GM21381 (cell line): ENCODE measurements at regions not wholly inside any gene's neighbourhood (a gene's known extent, or its start where the extent isn't known, plus 50 kb on each side); places are given as distances from the start of the nearest gene placed in this dataset.
"Not testable (repeated sequence)": the region's sequence is repeated elsewhere in the genome, so short reads cannot be mapped to it uniquely, and the experiment has no call there.

Experiments
- ATAC-seq: cut with Tn5 transposase; IDR thresholded peaks from one replicate; pipeline ENCODE4 v1.9.1; 2021; ENCODE audit warnings: mild to moderate bottlenecking, moderate library complexity; ENCODE audit not compliant: unreplicated experiment

DNA sequence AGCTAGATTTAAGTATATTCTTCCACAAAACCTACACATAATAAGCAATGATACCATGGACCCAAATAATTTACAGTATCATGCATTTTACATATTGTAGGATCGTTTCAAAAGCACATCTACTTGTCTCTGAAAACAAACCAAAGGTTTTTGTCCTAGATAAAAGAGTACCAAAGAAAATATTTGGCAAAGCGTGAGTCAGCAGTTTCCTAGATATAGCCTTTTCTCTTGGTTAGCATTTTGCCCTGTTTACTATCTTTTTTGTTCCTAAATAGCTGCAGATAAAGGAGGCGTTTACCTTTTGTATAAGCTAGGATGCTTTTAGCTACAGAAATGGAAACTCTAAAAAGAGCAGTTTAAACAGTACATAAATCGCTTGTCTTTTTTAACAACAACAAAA, 305.8 kb upstream of the GULP1 start:
- no peak for ATAC-seq

DNA sequence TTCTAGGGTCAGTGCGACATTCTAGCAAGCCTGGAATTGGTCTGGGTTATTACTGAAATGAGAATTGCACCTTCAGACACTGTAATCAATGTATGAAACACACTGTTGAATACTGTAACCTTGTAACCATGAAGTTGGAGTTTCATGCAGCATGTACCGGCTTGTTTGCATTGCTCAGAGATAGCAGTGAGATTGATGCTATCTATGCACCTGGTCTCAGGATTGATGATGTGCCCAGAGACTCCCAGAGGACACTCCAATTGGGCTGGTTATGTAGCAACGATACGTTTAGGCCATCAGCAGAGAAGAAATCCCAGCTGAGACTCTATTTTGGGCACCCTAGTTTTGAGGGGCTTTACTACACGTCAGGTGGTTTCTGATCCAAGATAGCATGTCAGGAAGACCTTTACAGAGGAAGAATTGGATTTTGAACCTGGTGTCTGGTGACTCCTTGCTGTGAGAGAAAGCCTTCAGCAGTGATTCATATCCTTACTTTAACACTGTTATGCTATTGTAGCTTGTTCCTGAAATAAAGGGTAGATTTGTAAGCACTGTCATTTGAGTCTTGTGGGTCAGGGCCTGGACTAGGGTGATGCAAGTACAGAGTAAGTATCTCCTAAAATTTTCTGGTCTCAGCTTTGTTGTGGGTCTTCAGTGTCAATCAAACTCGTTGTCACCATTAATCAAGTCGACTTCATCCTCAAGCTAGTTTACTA, 305.1 kb upstream of the GULP1 start:
- ATAC-seq, result no peak

DNA sequence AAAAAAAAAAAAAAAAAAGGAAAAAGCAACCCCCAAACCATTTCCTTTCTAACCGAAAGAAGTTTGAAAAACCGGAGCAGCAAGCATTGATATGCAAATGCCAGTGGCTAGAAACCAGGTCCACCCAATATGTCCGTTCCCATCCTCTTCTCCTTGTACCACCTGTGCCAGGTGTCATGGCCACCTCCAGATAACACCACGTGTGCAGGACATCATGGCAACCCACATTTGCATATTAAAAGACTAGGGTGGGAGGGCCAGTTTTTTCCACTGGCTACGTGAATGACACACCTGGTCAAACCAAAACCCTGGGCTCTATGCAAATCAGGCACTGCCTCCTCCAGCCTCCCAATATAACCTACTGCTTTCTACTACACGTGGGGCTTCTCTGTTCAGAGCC, 303.3 kb upstream of the GULP1 start:
- no peak for ATAC-seq

DNA sequence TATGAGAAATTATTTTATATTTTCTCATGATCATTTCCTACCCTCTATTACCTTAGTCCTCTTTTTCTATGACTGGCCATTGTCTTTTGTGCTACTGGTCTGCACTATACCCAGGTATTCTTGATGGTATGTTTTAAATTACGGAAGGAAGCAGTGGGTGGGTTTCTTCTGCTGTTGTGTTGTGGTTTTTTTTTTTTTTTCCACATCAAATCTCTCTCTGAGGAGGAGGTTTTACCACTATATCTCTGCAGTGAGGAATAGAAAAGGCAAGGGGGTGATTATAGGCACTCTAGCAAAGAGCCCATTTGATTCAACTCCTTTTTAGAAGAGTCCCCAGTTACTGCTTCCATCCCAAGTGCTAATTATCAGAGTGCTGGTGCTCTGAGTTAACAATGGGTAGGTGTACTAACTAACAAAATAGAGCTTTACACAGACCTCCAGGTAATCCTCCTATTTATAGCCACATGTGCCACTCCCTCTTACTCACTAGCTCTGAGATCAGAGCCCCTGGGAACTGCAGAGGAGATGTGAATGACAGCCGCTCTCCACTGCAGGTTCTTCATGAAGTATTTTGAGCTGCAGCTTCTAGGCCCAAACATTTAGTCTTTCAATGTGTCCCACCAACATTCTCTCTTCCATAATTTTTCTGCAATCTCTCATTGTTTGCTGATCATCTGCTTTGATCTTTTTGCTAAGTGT, 301.6 kb upstream of the GULP1 start:
- no peak for ATAC-seq

DNA sequence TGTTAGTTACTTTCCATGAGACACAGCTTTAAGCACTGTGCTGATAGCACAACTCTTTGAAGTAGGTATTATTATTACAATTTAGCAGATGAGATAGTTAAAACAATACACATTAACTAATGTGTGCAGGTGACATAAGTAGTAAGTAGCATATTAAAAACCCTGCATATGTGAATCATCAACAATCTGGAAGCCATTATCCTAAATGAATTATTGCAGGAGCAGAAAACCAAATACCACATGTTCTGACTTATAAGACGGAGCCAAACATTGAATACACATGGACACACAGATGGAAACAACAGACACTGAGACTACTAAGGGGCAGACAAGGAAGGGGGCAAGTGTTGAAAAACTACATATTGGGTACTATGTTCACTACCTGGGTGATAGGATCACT, 300.3 kb upstream of the GULP1 start:
- ATAC-seq, result no peak

DNA sequence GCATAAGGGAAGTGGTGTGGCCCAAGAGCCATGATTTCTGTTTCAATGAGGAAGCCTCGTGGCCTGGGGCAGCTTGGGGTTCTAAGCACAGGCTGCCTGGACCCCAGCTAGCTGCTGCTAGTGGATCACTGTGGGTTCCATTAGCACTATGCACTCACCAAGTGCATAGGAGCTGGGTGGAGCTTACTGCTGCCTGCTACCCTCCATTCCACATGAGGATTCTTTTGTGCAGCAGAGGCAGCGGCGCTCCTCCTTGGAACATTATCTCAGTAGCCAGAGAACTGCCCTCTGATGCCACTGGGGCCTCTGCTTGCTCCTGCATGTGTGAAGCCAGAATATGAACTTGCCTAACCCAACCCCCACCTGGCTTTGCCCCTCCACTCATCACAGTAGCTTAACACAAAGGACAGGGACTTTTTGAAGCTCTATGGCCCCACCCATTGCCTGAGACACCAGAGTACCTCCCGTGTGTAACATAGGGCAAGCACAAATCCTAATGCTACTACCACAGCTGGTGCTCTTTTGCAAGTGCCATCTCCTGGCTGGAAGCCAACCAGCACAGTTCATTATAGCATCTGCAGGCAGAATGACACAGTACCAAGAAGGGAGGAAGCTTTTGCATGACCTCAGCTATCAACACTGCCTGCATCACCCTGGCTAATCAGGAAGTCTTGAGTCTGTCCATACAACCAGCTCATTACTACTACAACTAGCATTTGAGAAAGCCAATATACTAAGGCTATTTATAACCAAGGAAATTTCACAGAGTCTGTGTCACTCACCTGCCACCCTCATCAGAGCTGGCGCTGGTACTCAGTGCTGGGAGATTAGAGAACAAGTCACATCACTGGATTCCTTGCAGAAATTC, 297.0 kb upstream of the GULP1 start:
- ATAC-seq, result no peak

DNA sequence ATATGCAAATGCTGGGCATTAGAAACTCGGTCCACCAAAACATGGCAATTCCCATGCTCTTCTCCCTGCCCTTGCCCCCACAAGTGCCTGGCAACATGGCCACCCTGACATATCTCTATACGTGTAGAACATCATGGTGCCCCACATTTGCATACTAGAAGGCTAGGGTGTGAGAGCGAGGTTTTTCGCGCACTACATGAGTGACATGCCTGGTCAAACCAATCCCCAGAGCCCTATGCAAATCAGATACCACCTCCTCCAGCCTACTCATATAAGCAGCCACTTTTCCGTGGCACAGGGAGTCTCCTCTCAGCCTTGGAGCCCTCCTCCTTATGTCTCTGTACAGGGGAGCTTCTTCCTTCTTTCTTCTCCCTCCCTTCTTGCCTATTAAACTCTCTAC, 296.1 kb upstream of the GULP1 start:
- no peak for ATAC-seq

DNA sequence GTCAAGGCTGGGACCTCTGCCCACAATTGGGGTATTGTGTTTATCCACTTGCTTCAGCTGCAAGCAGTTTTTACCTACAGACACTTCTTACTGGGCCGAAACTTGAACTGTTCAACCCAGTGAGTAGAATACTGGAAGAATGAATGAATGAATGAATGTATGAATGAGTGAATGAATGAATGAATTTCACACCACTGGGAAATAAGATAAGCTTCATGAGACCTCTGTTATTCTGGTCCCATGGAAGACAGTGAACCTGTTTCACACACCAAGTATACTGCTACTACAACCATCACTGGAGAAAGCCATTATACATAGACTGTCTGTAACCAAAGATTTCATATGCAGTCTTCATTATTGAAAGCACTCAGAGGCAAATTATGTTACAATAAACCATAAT, 295.0 kb upstream of the GULP1 start:
- ATAC-seq, result no peak

DNA sequence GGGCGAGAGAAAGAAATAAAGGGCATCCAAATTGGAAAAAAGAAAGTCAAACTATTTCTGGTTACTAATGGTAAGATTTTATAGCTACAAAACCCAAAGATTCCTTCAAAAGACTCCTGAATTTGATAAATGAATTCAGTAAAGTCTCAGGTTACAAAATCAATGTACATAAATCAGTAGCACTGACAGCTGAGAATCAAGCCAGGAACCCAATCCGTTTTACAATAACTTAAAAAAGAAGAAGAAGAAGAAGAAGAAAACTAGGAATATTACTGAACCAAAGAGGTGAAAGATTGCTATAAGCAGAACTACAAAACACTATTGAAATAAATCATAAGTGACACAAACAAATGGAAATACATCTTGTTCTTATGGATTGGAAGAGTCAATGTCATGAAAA, 291.5 kb upstream of the GULP1 start:
- ATAC-seq, result no peak

DNA sequence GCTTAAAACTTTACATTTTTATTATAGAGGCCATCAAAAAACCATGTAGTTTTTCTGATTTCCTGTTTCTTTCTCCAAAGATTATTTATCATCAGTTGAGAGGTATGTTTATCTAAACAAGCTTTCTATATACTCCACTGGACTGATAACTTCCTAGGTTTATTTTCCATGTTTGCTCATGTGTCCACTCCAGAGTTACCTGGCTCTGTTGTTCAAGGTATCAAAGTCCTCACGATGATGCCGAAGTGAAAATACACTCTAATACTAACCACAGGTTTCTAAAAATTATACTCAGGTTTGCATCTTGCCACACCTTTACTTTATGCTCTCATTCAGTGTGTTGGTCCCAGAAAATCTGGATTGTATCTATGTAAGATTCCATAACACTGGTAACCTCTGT, 287.9 kb upstream of the GULP1 start:
- ATAC-seq, result no peak

DNA sequence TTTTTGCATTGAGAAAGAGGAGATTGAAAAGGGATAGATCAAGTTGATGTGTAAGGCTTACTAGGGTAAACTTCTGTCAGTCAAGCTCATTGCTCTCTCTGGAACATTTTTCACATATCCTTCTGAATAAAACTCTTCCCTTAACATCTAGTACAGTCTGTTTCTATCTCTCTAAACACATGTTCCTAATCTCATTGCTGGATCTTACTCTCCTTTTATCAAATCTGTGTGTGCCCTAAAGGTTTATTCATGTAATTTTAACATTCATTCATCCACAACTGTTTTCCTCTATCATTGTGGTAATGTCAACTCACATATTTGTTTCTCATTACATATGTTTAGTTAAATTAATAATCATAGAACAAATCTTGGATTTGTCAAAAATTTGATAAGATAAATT, 277.9 kb upstream of the GULP1 start:
- no peak for ATAC-seq

DNA sequence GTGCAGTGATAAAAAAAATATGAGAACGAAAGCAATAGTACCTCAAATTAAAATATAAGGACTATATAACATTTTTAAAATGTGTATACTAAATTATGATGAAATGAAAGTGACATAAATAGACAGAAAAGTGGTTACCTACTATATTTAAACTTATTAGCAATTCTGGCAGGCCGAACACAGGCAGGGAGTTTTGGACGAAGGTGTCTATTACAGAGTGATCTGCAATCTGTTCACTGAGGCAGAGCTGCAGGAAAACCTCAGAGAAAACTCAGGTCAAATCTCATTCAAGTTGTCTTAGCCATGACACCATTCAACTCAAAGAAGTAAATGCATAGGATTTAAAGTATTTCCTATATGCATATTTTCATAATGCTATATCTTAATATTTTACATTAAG, 274.8 kb upstream of the GULP1 start:
- no peak for ATAC-seq

DNA sequence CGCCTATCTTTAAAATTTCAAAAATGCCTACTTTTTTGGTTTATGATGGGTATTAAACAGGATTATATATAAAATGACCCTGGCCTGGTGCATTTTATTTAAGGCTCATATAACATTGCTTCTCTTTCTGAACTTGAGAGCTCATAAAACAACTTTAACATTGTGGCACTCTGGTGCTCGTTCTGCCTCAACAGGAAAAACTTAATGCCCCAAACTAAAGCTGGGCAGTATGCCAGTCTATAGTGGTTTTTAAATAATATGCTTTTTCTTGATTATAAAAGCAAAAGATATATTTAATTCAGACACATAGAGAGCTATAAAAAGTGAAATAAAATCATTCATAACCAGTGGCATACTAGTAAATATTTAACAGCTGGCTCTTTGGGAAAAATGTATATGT, 269.3 kb upstream of the GULP1 start:
- ATAC-seq, result no peak

DNA sequence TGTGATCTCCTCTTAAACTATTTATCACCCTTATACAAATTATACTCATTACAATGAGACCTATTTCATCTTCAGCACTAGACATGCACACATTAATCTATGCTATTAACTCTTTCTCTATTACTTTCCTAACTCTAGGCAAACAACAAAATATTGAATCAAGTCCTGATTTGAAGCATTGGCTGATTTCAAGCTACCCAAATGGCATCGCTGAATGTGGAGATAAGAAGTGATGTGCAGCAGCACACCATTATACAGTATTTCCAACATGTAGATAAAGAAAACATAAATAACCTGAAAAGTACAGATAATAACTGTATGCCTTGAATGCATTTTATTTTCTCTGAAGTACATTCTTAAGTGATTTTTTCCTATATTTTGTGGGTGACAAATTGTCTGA, 268.6 kb upstream of the GULP1 start:
- no peak for ATAC-seq

DNA sequence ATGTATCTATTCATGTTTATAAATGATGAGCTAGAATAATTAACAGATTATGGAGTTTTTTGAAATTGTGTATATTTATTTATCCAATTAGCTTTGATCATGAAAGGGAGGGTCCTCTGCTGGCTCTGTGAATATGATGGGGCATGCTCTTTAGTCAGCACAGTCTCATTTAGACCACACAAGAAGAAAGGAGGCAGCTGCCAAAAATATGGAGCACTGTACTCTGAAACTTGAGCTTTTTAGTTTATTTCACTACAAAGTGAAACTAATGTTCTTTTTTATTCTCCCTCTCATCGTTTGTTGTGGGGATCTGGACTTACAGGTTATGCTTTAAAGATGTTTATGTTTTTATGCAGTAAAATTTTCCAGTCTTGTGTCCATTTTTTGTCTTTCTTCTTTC, 266.9 kb upstream of the GULP1 start:
- ATAC-seq, result no peak

DNA sequence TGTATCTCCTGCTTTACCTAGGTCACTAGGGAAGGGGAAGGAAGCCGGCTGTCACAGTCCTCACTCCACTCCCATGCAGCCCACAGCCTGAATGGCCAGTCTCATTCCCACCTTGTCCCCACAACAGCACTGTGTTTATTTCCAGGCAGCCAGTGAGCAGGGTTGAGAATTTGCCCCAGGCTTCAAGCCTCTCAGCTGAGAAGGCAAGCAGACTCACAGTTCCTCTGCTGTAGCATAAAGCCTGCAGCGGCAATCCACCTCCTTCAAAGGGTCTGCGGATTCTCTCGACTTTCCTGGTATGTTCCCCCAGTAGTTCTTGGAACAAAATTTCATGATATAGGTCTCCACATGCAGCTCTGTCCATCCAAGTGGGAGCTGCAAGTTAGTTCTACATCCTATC, 262.9 kb upstream of the GULP1 start:
- ATAC-seq, result no peak

DNA sequence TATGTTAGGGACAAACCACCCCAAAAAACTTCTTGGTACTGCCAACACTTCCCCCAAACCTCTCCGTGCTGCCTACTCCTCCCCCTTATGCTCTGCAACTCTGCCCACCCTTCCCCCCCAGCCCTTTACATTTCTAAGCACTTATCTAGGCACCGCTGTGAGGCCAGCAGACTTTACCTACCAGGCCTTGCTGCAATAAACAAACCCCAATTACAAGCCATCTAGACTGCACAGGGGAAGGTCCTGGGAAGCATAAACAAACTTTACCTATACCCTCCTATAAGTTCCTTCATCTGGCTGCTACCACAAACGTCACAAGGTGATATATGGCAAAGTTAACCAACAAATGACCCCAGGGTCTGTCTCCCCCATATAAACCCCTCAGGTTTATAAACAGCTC, 259.4 kb upstream of the GULP1 start:
- ATAC-seq, result no peak

DNA sequence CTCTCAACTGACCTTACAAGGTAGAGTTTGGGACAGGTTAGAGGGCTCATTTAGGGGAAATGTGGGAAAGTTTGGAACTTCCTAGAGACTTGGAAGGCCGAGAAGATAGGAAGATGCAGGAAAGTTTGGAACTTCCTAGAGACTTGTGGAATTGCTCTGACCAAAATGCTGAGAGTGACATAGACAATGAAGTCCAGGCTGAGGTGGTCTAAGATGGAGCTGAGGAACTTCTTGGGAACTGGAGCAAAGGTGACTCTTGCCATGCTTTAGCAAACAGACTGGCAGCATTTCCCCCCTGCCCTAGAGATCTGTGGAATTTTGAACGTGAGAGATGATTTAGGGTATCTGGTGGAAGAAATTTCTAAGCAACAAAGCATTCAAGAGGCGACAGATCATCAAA, 258.9 kb upstream of the GULP1 start:
- ATAC-seq, result no peak

DNA sequence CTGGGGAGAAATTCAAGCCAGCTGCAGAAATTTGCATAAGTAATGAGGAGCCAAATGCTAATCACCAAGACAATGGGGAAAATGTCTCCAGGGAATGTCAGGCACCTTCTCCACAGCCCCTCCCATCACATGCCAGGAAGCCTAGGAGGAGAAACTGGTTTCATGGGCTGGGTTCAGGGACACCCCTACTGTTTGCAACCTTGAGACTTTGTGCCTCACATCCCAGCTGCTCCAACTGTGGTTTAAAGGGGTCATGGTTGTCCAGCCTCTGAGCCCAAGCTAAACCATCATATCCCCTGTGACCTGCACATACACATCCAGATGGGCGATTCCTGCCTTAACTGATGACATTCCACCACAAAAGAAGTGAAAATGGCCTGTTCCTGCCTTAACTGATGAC, 258.4 kb upstream of the GULP1 start:
- not testable (repeated sequence) for ATAC-seq

DNA sequence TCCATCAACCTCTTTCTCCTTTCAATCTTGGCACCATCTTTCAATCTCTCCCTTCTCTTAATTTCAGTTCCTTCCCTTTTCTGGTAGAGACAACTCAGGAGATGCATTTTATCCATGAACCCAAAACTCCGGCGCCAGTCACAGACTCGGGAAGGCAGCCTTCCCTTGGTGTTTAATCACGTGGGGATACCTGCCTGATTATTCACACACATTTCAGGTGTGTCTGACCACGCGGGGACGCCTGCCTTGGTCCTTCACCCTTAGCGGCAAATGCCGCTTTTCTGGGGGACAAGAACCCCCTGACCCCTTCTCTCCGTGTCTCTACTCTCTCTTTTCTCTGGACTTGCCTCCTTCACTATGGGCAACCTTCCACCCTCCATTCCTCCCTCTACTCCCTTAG, 257.6 kb upstream of the GULP1 start:
- ATAC-seq, result not testable (repeated sequence)

DNA sequence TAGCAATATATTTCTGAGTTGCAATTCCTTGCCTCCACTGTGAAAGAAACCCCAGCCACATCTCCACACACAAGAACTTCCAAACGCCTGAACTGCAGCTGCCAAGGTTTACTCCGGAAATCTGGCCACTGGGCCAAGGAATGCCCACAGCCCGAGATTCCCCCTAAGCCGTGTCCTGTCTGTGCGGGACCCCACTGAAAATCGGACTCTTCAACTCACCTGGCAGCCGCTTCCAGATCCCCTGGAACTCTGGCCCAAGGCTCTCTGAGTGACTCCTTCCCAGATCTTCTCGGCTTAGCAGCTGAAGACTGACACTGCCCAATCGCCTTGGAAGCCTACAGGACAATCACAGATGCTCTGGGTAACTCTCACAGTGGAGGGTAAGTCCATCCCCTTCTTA, 256.3 kb upstream of the GULP1 start:
- not testable (repeated sequence) for ATAC-seq

DNA sequence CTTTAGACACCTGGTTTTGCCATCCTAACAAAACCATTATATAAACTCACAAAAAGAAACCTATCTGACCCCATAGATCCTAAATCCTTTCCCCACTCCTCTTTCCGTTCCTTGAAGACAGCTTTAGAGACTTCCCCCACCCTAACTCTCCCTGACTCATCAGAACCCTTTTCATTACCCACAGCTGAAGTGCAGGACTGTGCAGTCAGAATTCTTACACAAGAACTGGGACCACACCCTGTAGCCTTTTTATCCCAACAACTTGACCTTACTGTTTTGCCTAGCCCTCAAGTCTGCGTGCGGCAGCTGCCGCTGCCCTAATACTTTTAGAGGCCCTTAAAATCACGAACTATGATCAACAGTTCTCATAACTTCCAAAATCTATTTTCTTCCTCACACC, 254.9 kb upstream of the GULP1 start:
- ATAC-seq, result not testable (repeated sequence)
